GM12873 (cell line): ENCODE measurements at regions not wholly inside any gene's neighbourhood (a gene's known extent, or its start where the extent isn't known, plus 50 kb on each side); places are given as distances from the start of the nearest gene placed in this dataset.

Source experiments
- CTCF ChIP-seq: IDR thresholded peaks from 2 replicates; pipeline ENCODE4 v1.5.1; 2012; ENCODE audit warnings: low read depth, mild to moderate bottlenecking, moderate library complexity, low read length, control low read depth; ENCODE audit not compliant: insufficient read depth; ENCODE audit errors: missing control alignments

- no peak for TF ChIP-seq CTCF
Observed at GRCh38 chr6:90913266-90913960, 326.5 kb upstream of the MAP3K7 start.

- TF ChIP-seq CTCF = no peak
Observed at GRCh38 chr6:90911642-90912041, 324.8 kb upstream of the MAP3K7 start.

GRCh38 chr6:90910893-90911292, 324.0 kb upstream of the MAP3K7 start:
- TF ChIP-seq CTCF = no peak

GRCh38 chr6:90907931-90908655, 321.2 kb upstream of the MAP3K7 start:
- TF ChIP-seq CTCF = no peak

- TF ChIP-seq CTCF = no peak
Observed at GRCh38 chr6:90905351-90905750, 318.5 kb upstream of the MAP3K7 start.

GRCh38 chr6:90900034-90900433, 313.2 kb upstream of the MAP3K7 start:
- no peak for TF ChIP-seq CTCF

GRCh38 chr6:90898763-90899162, 311.9 kb upstream of the MAP3K7 start:
- no peak for TF ChIP-seq CTCF
